HEK293T (cell line): ENCODE measurements at regions not wholly inside any gene's neighbourhood (a gene's known extent, or its start where the extent isn't known, plus 50 kb on each side); places are given as distances from the start of the nearest gene placed in this dataset.

Source experiments
- ARNT ChIP-seq: fragments of 450-650 bp; IDR thresholded peaks from 2 replicates; pipeline ENCODE4 v1.6.1; 2017; ENCODE audit warnings: mild to moderate bottlenecking
- BHLHE40 ChIP-seq: fragments of 450-650 bp; IDR thresholded peaks from 2 replicates; pipeline ENCODE4 v1.6.1; 2016; ENCODE audit warnings: mild to moderate bottlenecking, moderate library complexity, borderline replicate concordance
- CTBP1 ChIP-seq: fragments of 450-650 bp; IDR thresholded peaks from 2 replicates; pipeline ENCODE4 v1.6.1; 2016; ENCODE audit warnings: borderline replicate concordance
- FOXA1 ChIP-seq: fragments of 450-650 bp; IDR thresholded peaks from 2 replicates; pipeline ENCODE4 v1.6.1; 2016; ENCODE audit warnings: mild to moderate bottlenecking
- FOXK2 ChIP-seq: fragments of 450-650 bp; IDR thresholded peaks from 2 replicates; pipeline ENCODE4 v1.6.1; 2016; ENCODE audit warnings: mild to moderate bottlenecking
- L3MBTL2 ChIP-seq: fragments of 450-650 bp; conservative IDR thresholded peaks from 2 replicates; pipeline ENCODE4 v1.6.1; 2016; ENCODE audit warnings: mild to moderate bottlenecking
- SP1 ChIP-seq: fragments of 450-650 bp; IDR thresholded peaks from 2 replicates; pipeline ENCODE4 v1.6.1; 2017
- SUZ12 ChIP-seq: fragments of 450-650 bp; IDR thresholded peaks from 2 replicates; pipeline ENCODE4 v1.6.1; 2016; ENCODE audit warnings: mild to moderate bottlenecking
- TARDBP ChIP-seq: fragments of 450-650 bp; IDR thresholded peaks from 2 replicates; pipeline ENCODE4 v1.6.1; 2016
- ZNF384 ChIP-seq: fragments of 450-650 bp; IDR thresholded peaks from 2 replicates; pipeline ENCODE4 v1.6.1; 2016
- TF ChIP-seq, protein P1 (sequence below): fragments of 450-650 bp; IDR thresholded peaks from 2 replicates; pipeline ENCODE4 v1.6.1; 2016

GRCh38 chr3:107868449-107868848, 222.4 kb downstream of the CD47 start:
- TF ChIP-seq SP1 (no peak), FOXK2 (no peak), FOXA1 (no peak), BHLHE40 (no peak), SUZ12 (no peak), TARDBP (no peak), L3MBTL2 (no peak), ARNT (no peak), ZNF384 (no peak), CTBP1 (no peak)
- TF ChIP-seq, protein P1, sequence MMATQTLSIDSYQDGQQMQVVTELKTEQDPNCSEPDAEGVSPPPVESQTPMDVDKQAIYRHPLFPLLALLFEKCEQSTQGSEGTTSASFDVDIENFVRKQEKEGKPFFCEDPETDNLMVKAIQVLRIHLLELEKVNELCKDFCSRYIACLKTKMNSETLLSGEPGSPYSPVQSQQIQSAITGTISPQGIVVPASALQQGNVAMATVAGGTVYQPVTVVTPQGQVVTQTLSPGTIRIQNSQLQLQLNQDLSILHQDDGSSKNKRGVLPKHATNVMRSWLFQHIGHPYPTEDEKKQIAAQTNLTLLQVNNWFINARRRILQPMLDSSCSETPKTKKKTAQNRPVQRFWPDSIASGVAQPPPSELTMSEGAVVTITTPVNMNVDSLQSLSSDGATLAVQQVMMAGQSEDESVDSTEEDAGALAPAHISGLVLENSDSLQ = no peak
